Mesothelial cell of epicardium (in vitro differentiated cells): ENCODE measurements at regions not wholly inside any gene's neighbourhood (a gene's known extent, or its start where the extent isn't known, plus 50 kb on each side); places are given as distances from the start of the nearest gene placed in this dataset.
"Not testable (repeated sequence)": the region's sequence is repeated elsewhere in the genome, so short reads cannot be mapped to it uniquely, and the experiment has no call there.

Experiments
- DNase-seq, 2 experiments: peaks; one replicate each; pipeline ENCODE4 v3.0.0; 2021; ENCODE audit warnings: low spot score in 2 of 2; ENCODE audit not compliant: unreplicated experiment in 2 of 2
- H3K27ac Mint-ChIP-seq: 2 replicates; pipeline ENCODE4 v1.8.0; 2021; ENCODE audit warnings: mixed read lengths
- H3K27me3 Mint-ChIP-seq: 2 replicates; pipeline ENCODE4 v1.8.0; 2021; ENCODE audit warnings: low read depth, mixed read lengths
- H3K36me3 Mint-ChIP-seq: 2 replicates; pipeline ENCODE4 v1.8.0; 2021; ENCODE audit warnings: mixed read lengths
- H3K4me1 Mint-ChIP-seq: 2 replicates; pipeline ENCODE4 v1.8.0; 2021; ENCODE audit warnings: mixed read lengths
- H3K4me3 Mint-ChIP-seq: 2 replicates; pipeline ENCODE4 v1.8.0; 2021; ENCODE audit warnings: mild to moderate bottlenecking, moderate library complexity, mixed read lengths
- H3K9me3 Mint-ChIP-seq: 2 replicates; pipeline ENCODE4 v1.8.0; 2021; ENCODE audit warnings: mixed read lengths
- CTCF ChIP-seq: fragments of 200-600 bp; sonication (generic); IDR thresholded peaks from one replicate; pipeline ENCODE4 v1.5.0; 2021; ENCODE audit warnings: antibody characterized with exemption; ENCODE audit not compliant: unreplicated experiment

DNA sequence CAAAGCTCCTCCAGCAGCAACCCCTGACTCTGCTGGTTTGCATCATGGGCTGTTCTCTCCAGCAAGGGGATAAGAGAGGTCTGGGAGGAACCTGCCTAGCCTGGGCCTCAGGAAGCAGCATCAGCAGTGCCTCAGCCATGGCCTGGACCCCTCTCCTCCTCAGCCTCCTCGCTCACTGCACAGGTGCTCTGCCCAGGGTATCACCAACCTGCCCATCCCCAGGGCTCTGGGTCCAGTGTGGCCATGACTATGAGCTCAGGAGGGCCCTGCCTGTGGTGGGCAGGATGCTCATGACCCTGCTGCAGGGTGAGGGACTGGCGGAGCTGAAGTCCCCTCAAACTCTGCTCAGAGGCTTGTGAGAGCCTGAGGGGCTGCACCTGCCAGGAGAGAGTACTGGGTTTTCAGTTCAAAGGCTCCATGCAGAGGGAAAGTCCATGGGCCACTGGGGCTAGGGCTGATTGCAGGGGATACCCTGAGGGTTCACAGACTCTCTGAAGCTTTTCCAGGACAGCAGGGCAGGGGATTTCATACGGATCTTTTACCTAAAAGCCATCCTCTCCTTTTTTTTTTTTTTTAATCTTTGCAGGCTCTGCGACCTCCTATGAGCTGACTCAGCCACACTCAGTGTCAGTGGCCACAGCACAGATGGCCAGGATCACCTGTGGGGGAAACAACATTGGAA lies 115.8 kb upstream of the IGLL5 start:
- Mint-ChIP-seq H3K9me3 (no peaks in the 10 kb centered on the region), H3K36me3 (no peaks in the 10 kb centered on the region), H3K27ac (no peak overlapping the region), H3K27me3 (peaks cover 96% of the 10 kb centered on the region), H3K4me3 (no peak overlapping the region), H3K4me1 (no peaks in the 10 kb centered on the region)
- TF ChIP-seq CTCF, result no peak
- peak in 1 of 2 experiments; percentile 16 for DNase-seq

DNA sequence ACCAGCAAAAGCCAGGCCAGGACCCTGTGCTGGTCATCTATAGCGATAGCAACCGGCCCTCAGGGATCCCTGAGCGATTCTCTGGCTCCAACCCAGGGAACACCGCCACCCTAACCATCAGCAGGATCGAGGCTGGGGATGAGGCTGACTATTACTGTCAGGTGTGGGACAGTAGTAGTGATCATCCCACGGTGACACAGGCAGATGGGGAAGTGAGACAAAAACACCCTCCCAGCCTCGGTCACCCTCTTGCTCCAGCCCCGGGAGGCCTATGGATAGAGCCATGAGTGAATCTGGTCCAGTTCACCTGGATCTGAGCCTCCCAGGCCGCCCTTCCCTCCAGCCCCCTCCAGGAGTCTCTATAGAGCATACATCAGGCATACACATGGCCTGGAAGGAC lies 115.2 kb upstream of the IGLL5 start:
- Mint-ChIP-seq H3K36me3 (no peaks in the 10 kb centered on the region), H3K4me3 (no peak overlapping the region), H3K27ac (no peak overlapping the region), H3K9me3 (no peaks in the 10 kb centered on the region), H3K27me3 (peaks cover 96% of the 10 kb centered on the region), H3K4me1 (no peaks in the 10 kb centered on the region)
- TF ChIP-seq CTCF, result no peak
- DNase-seq, result peak in 1 of 2 experiments; percentile 28

DNA sequence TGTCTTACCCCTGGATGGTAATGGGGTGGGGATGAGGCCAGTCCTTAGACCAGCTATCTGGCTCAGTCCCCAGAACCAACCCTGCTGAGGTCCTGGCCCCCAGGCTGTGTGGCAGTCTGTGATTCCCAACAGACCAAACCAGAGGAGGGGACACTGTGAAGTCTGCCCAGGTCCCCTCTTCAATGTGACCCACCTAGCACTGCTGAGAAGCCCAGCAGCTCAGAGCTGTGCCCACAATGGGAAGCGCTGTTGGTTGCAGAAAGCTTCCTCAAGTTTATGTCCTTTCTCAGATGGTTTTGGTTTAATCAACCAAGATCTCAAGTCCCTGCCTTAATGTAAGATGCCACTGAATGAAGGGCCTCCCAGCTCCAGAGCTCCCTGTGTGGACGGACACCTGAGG lies 114.7 kb upstream of the IGLL5 start:
- no peaks in the 10 kb centered on the region for H3K4me1 Mint-ChIP-seq
- TF ChIP-seq CTCF, result no peak
- H3K4me3 Mint-ChIP-seq, result no peak overlapping the region
- H3K36me3 Mint-ChIP-seq, result no peaks in the 10 kb centered on the region
- DNase-seq, result peak in 1 of 2 experiments; percentile 21
- H3K27ac Mint-ChIP-seq, result no peak overlapping the region
- no peaks in the 10 kb centered on the region for H3K9me3 Mint-ChIP-seq
- peaks cover 96% of the 10 kb centered on the region for H3K27me3 Mint-ChIP-seq

DNA sequence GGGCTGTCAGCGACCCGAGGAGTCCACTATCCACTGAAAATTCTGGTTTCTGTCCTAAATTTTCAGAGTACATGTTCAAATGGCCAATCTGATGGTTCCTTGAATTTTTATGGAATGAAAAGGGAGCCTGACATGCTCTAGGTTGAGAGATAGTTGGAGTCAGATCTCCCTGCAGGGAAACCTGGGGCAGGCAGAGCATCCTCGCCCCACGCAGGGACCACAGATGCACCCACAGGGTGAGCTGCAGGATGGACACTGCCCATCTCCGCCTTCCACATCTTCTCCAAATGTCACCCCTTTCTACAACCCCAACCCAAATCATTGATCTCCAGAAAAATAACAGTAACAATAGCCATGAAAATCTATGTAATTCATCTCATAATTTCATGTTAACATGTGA lies 114.2 kb upstream of the IGLL5 start:
- no peak for DNase-seq
- peaks cover 94% of the 10 kb centered on the region for H3K27me3 Mint-ChIP-seq
- H3K27ac Mint-ChIP-seq, result no peak overlapping the region
- H3K9me3 Mint-ChIP-seq, result no peaks in the 10 kb centered on the region
- H3K36me3 Mint-ChIP-seq, result no peaks in the 10 kb centered on the region
- TF ChIP-seq CTCF, result no peak
- no peak overlapping the region for H3K4me3 Mint-ChIP-seq
- H3K4me1 Mint-ChIP-seq, result no peaks in the 10 kb centered on the region

- peaks cover 91% of the 10 kb centered on the region for H3K27me3 Mint-ChIP-seq
- no peak for DNase-seq
- no peak overlapping the region for H3K27ac Mint-ChIP-seq
- no peak for TF ChIP-seq CTCF
- H3K4me3 Mint-ChIP-seq, result no peak overlapping the region
- H3K9me3 Mint-ChIP-seq, result no peaks in the 10 kb centered on the region
- H3K4me1 Mint-ChIP-seq, result no peaks in the 10 kb centered on the region
- no peaks in the 10 kb centered on the region for H3K36me3 Mint-ChIP-seq
These were observed 113.5 kb upstream of the IGLL5 start for GRCh38 chr22:22773979-22774604.

DNA sequence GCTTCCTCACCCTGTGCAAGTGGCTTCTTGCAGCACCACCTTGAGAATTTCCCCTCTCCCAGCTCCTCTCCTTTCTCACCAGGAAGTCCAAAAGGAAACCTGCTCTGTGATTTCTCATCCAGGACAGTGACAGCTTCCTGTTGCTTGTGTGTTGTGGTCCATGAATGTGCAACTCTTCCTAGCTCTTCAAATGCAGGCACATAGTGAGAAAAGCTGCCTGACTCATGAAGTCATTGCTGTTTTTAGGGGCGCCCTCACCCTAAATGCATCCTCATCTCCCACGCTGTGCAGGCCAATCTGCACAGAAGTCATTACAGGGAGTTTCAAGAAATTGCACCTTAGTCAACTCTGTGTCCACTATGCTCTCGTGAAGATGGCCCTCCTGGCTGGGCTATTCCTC lies 112.9 kb upstream of the IGLL5 start:
- not testable (repeated sequence) for H3K9me3 Mint-ChIP-seq, H3K27ac Mint-ChIP-seq, H3K36me3 Mint-ChIP-seq, H3K4me3 Mint-ChIP-seq, H3K4me1 Mint-ChIP-seq, DNase-seq
- peaks cover 91% of the 10 kb centered on the region for H3K27me3 Mint-ChIP-seq
